ENCODE measurements at regions not wholly inside any gene's neighbourhood (a gene's known extent, or its start where the extent isn't known, plus 50 kb on each side); places are given as distances from the start of the nearest gene placed in this dataset.
A peak's percentile ranks its signal among the peaks of the same experiment; 100 is the strongest.
"Not testable (repeated sequence)": the region's sequence is repeated elsewhere in the genome, so short reads cannot be mapped to it uniquely, and the experiment has no call there.

- peak in 2 of 10 donors; percentile 61 to 62 for DNase-seq
- intact Hi-C loops (cut with DNase I), result no loop called here
Measured at GRCh38 chr18:65671621-65672415, 79.0 kb upstream of the CDH7 start.

GRCh38 chr18:65670145-65670544, 80.7 kb upstream of the CDH7 start:
- DNase-seq; intact Hi-C loops (cut with DNase I): not testable (repeated sequence)

- intact Hi-C loops (cut with DNase I), result no loop called here
Measured at GRCh38 chr18:65661391-65661790, 89.4 kb upstream of the CDH7 start.

GRCh38 chr18:65659912-65660311, 90.9 kb upstream of the CDH7 start:
- intact Hi-C loops (cut with DNase I), result no loop called here

More at GRCh38 chr18:65661391-65661790, 89.4 kb upstream of the CDH7 start:
- no peak for DNase-seq

GRCh38 chr18:65659312-65659711, 91.5 kb upstream of the CDH7 start:
- no peak for DNase-seq
- intact Hi-C loops (cut with DNase I), result no loop called here

More at GRCh38 chr18:65659912-65660311, 90.9 kb upstream of the CDH7 start:
- DNase-seq, result no peak

GRCh38 chr18:65651192-65651591, 99.6 kb upstream of the CDH7 start:
- intact Hi-C loops (cut with DNase I), result no loop called here

GRCh38 chr18:65632236-65632635, 118.6 kb upstream of the CDH7 start:
- no peak for DNase-seq
- intact Hi-C loops (cut with DNase I), result no loop called here

More at GRCh38 chr18:65651192-65651591, 99.6 kb upstream of the CDH7 start:
- DNase-seq, result no peak

GRCh38 chr18:65631766-65632165, 119.0 kb upstream of the CDH7 start:
- no peak for DNase-seq
- intact Hi-C loops (cut with DNase I), result no loop called here

GRCh38 chr18:65628390-65628789, 122.4 kb upstream of the CDH7 start:
- intact Hi-C loops (cut with DNase I), result no loop called here
- no peak for DNase-seq

- intact Hi-C loops (cut with DNase I), result no loop called here
- peak in 1 of 10 donors; percentile 59 for DNase-seq
Measured at GRCh38 chr18:65623676-65624075, 127.1 kb upstream of the CDH7 start.

GRCh38 chr18:65622436-65622835, 128.4 kb upstream of the CDH7 start:
- intact Hi-C loops (cut with DNase I), result no loop called here
- DNase-seq, result no peak

- DNase-seq, result peak in 4 of 10 donors; percentile 18 to 71 (median 66)
- intact Hi-C loops (cut with DNase I), result no loop called here
Measured at GRCh38 chr18:65620076-65620696, 130.6 kb upstream of the CDH7 start.

GRCh38 chr18:65610939-65611338, 139.9 kb upstream of the CDH7 start:
- intact Hi-C loops (cut with DNase I), result no loop called here
- no peak for DNase-seq

GRCh38 chr18:65608471-65608870, 142.3 kb upstream of the CDH7 start:
- intact Hi-C loops (cut with DNase I), result no loop called here

GRCh38 chr18:65607161-65607560, 143.7 kb upstream of the CDH7 start:
- no peak for DNase-seq
- intact Hi-C loops (cut with DNase I), result no loop called here

More at GRCh38 chr18:65608471-65608870, 142.3 kb upstream of the CDH7 start:
- no peak for DNase-seq

GRCh38 chr18:65606551-65607130, 144.2 kb upstream of the CDH7 start:
- intact Hi-C loops (cut with DNase I), result no loop called here
- DNase-seq, result no peak

GRCh38 chr18:65605352-65605751, 145.5 kb upstream of the CDH7 start:
- DNase-seq, result peak in 2 of 10 donors; percentile 55 to 71
- intact Hi-C loops (cut with DNase I), result not testable (repeated sequence)

- intact Hi-C loops (cut with DNase I), result no loop called here
- DNase-seq, result no peak
Measured at GRCh38 chr18:65601775-65602174, 149.0 kb upstream of the CDH7 start.

GRCh38 chr18:65592435-65592834, 158.4 kb upstream of the CDH7 start:
- DNase-seq, result no peak
- intact Hi-C loops (cut with DNase I), result no loop called here

- intact Hi-C loops (cut with DNase I), result no loop called here
- DNase-seq, result no peak
Measured at GRCh38 chr18:65587491-65587890, 163.3 kb upstream of the CDH7 start.

- intact Hi-C loops (cut with DNase I); DNase-seq: not testable (repeated sequence)
Measured at GRCh38 chr18:65582094-65582493, 168.7 kb upstream of the CDH7 start.

Measured in posterior cingulate gyrus (tissue), 11 donors.